Fibroblast of skin of left quadriceps (primary cell): ENCODE measurements at regions not wholly inside any gene's neighbourhood (a gene's known extent, or its start where the extent isn't known, plus 50 kb on each side); places are given as distances from the start of the nearest gene placed in this dataset.
"Not testable (repeated sequence)": the region's sequence is repeated elsewhere in the genome, so short reads cannot be mapped to it uniquely, and the experiment has no call there.

ENCODE experiments used
- DNase-seq, 2 experiments: peaks; one replicate each; pipeline ENCODE4 v3.0.0-alpha.2; 2013; ENCODE audit warnings: low read depth in 2 of 2

GRCh38 chr16:48997946-48998345, 283.7 kb downstream of the CBLN1 start:
- DNase-seq: no peak

DNA sequence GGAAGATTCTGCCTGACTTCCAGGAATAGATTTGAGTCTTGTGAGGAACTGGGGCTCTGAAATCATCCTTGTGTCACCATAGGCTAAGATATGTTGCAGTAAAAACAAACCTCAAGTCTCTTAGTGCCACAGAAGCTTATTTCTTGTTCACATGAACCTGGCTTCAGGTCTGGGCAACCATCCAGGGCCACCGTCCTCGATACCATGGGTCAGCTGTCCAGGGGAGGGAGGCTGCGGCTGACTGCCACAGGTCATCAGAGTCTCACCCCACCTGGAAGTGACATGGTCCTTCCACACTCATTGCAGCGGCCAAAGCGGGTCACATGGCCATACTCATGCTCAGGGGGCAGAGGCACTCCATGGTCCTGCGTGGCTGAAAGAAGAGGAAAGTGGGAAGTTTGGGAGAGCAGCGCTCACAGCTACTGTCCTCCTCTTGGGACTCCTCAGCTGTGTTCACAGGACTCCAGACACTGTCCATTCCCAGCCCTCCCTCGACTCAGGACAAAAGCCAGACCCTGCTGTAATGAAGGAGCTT, 284.5 kb downstream of the CBLN1 start:
- no peak for DNase-seq

DNA sequence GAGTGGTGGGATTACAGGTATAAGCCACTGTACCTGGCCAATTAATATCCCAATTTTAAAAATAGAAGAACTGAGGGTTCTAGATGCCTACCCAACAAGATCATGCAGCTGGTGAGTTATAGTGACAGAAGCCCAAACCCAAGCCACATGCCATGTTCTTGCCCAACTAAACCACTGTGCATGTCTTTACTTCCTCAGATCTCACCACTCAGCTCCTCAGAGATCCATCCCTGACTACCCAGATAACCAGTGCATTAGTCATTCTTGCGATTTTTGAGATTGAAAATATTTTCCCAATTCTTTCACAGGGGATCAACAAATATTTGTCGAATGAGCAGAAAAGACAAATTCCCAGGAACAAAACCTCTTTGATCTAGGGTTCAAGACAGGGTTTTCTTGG, 303.1 kb downstream of the CBLN1 start:
- DNase-seq: no peak

GRCh38 chr16:48972236-48972635, 309.4 kb downstream of the CBLN1 start:
- no peak for DNase-seq

DNA sequence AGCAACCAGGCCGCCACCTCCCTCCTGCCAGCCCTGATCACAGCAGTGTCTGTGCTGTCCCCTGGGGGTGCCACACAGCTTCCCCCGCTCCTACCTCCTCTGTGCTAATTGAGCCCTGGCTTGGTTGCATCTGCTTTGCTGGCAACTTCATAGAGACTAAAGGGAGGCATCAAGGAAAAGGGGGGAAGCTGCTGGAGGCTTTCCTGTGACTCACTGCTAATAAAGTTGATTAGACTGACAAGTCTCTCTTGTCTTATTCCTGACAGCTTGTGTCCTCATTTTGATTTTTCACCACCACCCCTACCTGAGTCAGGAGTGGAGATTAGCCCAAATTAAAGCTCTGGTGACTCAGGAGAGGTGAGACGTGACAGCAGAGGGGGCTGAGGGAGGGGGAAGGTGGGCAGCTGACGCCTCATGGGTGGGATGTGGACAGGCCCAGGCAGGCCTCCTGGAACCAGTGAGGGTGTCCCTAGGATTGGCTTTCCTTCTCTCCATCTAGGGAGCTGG, 310.0 kb downstream of the CBLN1 start:
- DNase-seq: no peak

- no peak for DNase-seq
These were observed 311.4 kb downstream of the CBLN1 start for GRCh38 chr16:48970216-48970615.

DNA sequence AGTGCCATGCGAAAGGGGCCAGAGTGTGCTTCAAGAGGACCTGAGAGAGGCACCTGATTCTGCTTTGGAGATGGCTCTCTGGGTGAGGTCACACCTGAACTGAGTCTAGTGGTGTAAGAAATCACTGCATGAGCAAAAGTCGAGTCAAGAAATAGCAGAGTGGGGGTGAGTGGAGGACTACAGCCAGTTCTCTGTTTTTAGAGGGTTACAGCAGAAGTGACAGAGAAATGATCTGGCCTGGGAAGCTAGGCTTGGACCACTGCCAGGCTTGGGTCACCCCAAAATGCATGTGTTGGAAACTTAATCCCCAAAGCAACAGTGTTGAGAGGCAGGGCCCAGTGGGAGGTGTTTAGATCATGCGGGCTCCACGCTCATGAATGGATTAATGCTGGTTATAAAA, 312.0 kb downstream of the CBLN1 start:
- no peak for DNase-seq

DNA sequence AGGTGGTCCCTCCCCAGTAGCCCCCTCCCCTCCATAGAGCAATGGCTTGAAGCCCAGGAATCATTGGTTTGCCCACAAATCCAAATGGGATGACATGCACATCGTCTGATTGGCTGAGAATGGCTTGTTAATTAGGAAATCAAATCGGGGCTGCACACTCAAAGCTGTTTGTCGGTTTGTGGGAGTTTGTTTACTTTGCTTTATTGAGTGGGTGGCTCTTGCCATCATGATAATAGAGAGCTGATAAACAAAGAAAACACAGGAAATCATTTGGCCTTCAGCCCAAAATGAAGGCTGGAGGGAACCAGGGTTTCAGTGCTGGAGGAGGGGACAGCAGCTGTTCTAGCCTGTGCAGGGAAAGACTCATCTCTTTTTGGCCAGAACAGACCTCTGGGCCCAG, 316.3 kb downstream of the CBLN1 start:
- DNase-seq: no peak

DNA sequence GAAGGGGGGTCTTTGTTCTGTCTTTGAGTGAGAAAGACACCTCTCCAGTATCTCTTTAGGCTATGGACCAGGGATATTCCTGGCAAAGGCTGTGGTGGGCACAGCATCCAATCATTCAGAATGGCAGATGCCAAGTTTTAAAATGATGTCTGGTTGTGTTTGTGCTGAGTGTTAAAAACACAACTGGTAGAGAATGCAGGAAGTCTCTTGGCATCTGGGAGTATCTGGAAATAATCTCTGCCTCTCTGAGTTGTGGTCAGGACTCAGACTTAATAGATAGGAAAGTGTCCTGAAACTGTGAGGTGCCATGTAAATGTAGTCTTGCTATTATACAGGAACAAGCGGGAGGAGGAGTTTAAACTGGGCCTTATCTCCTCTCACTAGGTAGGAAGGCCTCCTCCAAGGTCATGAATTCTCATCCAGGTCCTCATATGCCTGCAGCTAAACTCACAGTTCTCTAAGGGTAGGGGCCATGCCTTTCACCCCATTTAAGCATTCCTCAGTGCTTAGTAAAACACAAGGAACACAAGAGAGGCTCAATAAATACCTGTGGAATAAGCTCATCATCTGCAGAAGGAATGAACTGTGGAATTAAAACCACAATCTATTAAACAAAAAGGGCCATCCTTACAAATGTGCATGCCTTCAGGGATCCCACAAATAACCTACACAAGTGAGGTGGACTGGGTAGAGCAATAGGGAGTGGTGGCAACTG, 317.6 kb downstream of the CBLN1 start:
- peak; percentile 87 for DNase-seq

DNA sequence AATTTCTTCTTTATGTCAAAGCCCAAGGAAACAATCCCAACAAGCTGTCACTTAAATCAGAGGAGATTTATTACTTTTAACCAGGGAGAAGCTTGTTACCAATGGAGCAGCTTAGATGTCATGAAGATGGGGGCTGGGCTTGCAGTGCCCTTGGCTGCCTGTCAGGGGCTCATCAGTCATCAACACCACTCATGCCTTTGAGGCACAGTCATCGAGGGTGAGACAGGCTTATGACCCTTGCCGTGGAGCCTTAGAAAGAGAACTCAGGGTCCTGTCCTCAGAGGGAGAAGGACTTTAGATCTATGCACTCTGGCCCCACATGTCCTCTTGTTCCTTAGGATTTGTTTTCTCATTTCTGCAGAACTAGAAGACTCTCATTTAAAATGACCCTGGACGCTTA, 318.3 kb downstream of the CBLN1 start:
- no peak for DNase-seq

- DNase-seq: no peak
These were observed 320.1 kb downstream of the CBLN1 start for GRCh38 chr16:48961546-48961945.

DNA sequence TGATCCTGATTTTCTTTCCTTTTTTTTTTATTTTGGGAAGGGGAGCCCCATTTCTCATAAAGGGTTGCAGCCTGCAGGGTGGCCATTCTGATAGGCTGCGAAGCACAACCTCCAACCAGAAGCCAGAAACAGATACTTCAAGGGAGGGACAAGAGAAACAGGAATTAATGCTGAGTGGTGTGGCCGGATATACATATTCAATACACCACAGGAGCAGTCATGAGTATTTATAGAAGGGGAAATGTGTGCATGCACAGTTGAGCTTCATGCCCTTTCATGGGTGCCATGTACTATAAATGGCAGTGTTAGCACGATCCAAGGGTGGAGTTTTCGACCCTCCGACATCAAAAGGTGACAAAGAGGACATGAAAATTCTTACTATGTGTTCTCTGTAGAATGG, 320.8 kb downstream of the CBLN1 start:
- no peak for DNase-seq

DNA sequence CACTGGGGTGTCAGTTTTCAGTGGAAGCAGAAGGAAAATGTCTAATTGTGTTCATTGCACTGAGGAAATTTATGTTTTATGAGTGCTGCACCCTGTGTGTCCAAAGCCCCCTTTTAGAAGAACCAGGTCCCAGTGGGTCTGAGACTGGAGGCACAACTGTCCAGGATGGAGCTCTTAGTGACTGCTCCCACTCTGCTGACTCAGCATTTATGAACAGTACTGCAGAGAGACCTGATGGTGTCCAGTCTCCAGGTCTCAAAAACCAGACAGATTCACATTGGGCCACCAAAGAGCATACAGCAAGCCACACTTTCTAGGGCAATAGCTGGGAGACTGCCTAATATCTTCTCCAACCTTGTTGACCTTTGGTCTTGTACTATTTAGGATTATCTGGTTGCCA, 321.9 kb downstream of the CBLN1 start:
- DNase-seq: no peak

- DNase-seq: no peak
These were observed 322.4 kb downstream of the CBLN1 start for GRCh38 chr16:48959204-48959603.

- DNase-seq: no peak
These were observed 323.0 kb downstream of the CBLN1 start for GRCh38 chr16:48958681-48959080.

DNA sequence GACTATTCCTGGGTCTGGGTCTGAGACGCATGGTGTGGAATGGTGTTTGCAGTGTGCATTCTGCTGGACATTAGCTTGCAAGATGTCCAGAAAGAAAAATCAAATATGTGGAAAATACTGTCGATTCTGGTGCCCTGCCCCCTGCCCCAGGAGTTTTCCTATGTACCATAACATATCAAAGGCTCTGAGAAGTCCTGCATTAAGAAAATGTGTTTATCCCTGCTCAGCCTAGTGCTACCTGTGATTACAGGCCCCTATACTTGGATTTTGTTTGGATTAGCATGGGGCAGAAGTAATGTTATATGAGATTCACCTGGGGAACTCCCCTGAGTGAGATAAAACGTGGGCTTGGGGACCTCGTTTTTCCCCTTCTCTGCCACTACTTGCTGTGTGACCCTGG, 325.0 kb downstream of the CBLN1 start:
- no peak for DNase-seq

- no peak for DNase-seq
These were observed 325.8 kb downstream of the CBLN1 start for GRCh38 chr16:48955837-48956236.

GRCh38 chr16:48951621-48952125, 330.0 kb downstream of the CBLN1 start:
- DNase-seq: not testable (repeated sequence)

- DNase-seq: no peak
These were observed 331.5 kb downstream of the CBLN1 start for GRCh38 chr16:48950184-48950583.

DNA sequence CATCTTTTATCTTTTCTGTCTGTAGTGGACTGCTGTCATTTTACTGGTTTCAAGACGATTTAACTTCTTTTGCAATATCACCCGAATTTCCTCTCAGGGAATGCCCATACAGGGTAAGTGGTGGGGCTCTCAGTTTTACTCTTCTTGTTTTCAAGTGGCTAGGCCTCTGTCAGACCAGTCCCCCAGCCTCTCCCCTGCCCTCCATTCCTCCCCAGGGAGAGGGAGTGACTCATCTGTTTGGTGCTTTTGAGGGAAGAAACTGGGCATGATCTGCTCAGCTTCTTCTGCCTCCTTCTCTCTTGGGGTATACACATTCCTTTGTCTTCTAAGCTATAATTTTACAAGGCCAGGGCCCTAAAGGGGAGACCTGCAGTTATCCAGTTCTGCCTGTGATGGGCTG, 332.0 kb downstream of the CBLN1 start:
- no peak for DNase-seq

DNA sequence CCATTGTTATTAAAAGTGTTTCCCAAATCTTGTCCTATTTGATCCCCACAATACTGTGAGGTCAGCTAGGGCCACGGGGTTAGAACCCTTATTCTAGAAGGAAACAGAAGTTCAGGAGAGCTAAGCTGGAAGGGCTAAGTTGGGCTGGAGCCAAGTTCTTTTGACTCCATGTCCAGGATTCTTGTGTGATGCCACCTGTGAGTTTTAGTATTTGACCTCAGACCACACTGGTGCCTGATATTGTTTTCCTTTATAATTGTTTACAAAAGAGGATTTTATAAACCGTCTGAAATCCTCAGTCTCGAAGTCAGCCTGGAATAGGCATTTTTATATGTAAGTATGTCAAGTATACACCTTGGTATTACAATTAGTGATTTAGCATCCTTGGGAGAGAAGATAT, 332.7 kb downstream of the CBLN1 start:
- no peak for DNase-seq

GRCh38 chr16:48947371-48947713, 334.3 kb downstream of the CBLN1 start:
- no peak for DNase-seq

DNA sequence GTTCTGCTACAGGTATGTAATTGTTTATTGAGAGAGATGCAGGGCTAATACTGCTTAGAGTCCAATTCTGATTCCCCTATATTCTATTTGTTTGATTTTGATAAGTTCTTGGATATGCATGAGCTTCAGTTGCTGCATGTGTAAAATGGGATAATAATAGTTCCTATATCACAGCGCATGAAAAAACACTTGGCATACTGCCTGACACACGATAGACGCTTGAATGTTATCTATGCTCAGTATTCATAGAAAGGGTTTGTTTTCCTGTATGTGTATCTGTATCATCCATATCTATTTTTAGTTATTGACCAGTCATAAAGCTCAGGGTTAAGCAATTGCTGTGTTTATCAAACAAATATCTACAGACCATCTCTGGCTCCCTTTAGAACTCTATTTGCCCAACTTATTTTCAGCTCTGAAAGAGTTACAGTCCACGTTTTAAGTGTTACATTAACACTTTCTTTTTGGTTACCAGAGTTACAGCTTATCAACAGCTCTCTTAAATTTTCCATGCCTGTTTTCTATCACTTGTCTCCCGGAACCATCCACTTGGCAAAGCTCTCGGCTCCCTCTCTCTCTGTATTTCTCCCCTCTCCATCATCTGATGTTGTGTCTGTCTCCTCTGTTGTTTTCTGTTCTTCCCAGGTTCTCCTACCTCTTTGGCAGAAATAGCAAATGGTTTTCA, 334.8 kb downstream of the CBLN1 start:
- no peak for DNase-seq
